ENCODE measurements at regions not wholly inside any gene's neighbourhood (a gene's known extent, or its start where the extent isn't known, plus 50 kb on each side); places are given as distances from the start of the nearest gene placed in this dataset.
"Not testable (repeated sequence)": the region's sequence is repeated elsewhere in the genome, so short reads cannot be mapped to it uniquely, and the experiment has no call there.

- DNase-seq, result not testable (repeated sequence)
These were observed 1716.9 kb downstream of the SI start for GRCh38 chr3:163361357-163361878.

DNA sequence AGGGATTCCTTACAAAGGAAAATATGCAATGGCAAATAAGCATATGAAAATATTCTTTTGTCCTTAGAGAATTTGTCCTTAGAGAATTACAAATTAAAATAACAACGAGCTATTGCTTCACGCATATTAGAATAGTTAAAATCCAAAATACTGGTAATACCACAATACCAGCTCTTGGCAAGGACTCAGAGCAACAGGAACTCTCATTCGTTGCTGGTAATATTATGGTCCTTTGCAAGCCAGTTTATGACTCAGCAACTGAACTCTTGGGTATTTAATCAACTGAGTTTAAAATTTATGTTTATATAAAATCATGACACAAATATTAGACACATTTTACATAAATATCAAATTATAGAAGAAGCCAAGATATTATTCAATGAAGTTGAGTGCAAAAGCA lies 1730.4 kb downstream of the SI start:
- no peak for DNase-seq

GRCh38 chr3:163335429-163335828 lies 1742.9 kb downstream of the SI start:
- no peak for DNase-seq

- DNase-seq, result no peak
These were observed 1749.6 kb downstream of the SI start for GRCh38 chr3:163328680-163329079.

GRCh38 chr3:163327086-163327485 lies 1751.2 kb downstream of the SI start:
- DNase-seq, result no peak

- DNase-seq, result no peak
These were observed 1762.5 kb downstream of the SI start for GRCh38 chr3:163315786-163316185.

DNA sequence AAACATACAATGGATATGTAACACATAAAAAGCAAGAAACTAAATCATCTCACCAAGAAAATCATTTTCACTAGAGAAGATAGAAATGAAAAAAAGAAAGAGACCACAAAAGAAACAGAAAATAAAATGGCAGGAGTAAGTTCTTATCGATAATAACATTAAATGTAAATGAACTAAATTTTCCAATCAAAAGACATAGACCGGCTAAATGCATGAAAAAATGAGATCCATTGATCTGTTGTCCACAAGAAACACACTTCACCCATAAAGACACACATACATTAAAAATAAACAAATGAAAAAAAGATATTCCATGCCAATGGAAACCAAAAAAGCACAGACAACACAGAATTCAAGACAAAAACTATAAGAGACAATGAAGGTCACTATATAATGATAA lies 1771.9 kb downstream of the SI start:
- DNase-seq, result no peak

- DNase-seq, result no peak
These were observed 1777.1 kb downstream of the OTOL1 start for GRCh38 chr3:163273694-163274093.

GRCh38 chr3:163266731-163267130 lies 1770.1 kb downstream of the OTOL1 start:
- no peak for DNase-seq

DNA sequence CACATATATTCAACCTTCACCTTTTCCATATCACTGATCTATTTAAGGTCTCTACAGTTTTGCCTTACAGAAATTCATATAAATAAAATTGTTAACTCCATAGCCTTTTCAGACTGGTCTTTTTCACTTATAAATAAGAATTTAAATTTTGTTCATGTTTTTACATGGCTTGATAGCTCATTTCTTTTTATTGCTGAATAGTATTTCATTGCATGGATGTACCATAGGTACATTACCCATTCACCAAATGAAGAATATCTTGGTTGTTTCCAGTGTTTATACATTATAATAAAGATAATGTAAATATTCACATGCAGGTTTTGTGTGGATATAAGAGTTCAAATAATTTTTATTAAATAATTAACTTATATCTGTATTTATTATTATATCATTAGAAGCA lies 1765.0 kb downstream of the OTOL1 start:
- no peak for DNase-seq

DNA sequence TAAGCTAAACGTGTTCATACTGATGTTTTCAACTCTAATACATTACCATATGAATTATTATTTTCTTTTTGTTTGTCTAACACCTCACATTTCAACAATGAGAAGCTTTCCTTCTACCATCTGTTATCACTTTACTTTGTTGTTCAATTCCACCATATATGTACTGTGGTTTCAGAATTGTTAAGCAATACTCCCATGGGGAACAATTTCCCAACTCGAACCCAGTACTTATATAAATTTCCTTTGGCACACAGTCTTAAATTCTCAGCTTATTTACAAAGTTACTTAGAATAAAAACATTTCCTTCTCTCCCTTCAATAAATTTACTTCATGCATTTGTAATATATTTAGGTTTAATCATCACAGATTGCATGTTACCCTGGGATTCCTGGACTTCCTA lies 1764.4 kb downstream of the OTOL1 start:
- no peak for DNase-seq

GRCh38 chr3:163218336-163218735 lies 1721.7 kb downstream of the OTOL1 start:
- no peak for DNase-seq

DNA sequence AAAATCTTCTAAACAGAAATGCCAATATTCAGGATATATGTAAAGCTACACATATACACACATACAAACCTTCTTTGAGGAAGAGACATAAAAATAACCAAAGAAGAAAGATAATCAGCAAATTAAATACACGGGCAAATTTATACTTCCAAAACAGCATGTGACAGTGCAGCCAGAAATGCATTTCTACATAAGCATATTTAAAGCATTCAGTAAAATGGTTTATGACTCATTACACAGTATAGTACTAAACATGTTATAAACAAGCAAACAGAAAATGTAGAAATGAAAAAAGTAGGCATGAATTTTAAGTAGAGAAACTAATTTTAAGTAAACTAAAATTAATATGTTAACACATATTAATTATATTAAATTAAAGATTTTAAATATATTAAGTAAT lies 1717.2 kb downstream of the OTOL1 start:
- DNase-seq, result no peak

DNA sequence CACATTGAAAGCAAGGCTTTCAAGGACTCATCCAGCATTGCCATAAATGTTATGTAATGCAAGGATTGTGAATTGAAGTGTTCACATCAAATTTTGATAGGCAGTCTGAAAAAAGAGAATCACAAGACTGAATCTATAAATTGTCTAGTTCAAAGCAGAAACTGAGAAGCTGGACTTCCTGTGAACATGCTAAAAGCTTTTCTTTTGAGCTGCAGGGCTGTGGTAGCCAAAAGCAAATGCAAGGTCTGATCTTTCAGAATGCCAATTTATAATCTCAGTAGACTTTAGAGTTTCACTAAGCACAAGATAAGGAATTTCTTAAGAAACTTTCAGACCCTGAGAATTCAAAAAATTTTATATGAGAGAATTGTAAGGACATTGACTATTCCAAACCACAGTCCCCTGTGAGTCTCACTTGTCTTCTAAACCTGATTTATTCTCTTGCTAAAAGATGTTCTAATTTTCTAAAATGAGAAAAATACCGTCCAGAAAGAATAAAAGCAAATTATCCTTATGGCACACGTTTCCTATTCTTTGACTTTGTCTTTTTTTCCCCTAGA lies 1700.3 kb downstream of the OTOL1 start:
- DNase-seq, result no peak

- DNase-seq, result no peak
These were observed 1699.6 kb downstream of the OTOL1 start for GRCh38 chr3:163196245-163196644.

GRCh38 chr3:163185721-163186350 lies 1689.2 kb downstream of the OTOL1 start:
- no peak for DNase-seq

- DNase-seq, result no peak
These were observed 1679.4 kb downstream of the OTOL1 start for GRCh38 chr3:163175970-163176369.

DNA sequence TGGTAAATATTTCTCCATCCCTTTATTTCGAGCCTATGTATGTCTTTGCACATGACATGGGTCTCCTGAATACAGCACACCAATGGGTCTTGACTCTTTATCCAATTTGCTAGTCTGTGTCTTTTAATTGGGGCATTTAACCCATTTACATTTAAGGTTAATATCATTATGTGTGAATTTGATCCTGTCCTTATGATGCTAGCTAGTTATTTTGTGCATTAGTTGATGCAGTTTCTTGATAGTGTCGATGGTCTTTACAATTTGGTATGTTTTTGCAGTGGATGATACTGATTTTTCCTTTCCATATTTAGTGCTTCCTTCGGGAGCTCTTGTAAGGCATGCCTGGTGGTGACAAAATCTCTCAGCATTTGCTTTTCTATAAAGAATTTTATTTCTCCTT lies 1675.9 kb downstream of the OTOL1 start:
- DNase-seq, result not testable (repeated sequence)

DNA sequence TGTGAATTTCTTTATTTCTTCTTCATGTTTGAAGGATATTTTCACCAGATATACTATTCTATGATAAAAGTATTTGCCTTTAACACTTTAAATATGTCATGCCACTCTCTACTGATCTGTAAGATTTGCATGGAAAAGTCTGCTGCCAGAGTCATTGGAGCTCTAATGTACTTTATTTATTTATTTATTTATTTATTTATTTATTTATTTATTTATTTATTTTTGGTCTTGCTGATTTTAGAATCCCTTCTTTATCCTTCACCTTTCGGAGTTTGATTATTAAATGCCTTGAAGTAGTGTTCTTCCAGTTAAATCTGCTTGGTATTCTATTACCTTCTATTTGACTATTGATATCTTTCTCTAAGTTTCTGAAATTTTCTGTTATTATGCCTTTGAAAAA lies 1669.6 kb downstream of the OTOL1 start:
- no peak for DNase-seq

DNA sequence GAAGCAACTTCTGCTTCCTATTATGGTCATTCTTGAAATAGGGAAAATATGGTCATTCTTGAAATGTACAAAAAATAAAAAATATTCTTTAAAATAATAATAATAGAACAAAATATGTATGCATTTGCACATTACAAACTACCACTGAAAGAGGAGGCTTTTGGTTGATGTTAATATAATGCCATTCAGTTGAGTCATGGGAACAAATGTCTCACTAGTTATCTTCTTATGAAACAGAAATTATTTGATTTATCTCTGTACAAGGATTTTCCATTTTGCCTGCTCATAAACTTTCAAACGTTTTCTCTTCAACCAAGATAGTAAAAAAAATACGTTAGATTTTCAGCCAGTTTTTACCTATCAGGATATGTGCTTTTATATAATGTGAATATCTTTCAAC lies 1662.7 kb downstream of the OTOL1 start:
- DNase-seq, result no peak

- DNase-seq, result no peak
These were observed 1643.0 kb downstream of the OTOL1 start for GRCh38 chr3:163139600-163139999.

DNA sequence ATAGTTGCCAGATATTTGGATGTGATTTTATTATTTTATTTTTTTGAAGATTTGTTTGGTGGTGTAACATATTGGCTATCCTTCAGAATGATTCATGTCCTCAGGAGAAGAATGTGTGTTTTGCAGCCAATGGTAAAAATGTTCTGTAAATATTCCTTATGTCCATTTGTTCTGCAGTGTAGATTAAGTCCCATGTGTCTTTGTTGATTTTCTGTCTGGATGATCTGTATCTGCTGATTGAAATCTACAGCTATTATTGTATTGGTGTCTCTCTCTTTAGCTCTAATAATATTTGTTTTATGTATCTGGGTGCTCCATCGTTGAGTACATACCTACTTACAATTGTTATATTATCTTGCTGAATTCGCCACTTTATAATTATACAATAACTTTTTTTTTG lies 1641.7 kb downstream of the OTOL1 start:
- no peak for DNase-seq

- no peak for DNase-seq
These were observed 1635.5 kb downstream of the OTOL1 start for GRCh38 chr3:163132111-163132510.

DNA sequence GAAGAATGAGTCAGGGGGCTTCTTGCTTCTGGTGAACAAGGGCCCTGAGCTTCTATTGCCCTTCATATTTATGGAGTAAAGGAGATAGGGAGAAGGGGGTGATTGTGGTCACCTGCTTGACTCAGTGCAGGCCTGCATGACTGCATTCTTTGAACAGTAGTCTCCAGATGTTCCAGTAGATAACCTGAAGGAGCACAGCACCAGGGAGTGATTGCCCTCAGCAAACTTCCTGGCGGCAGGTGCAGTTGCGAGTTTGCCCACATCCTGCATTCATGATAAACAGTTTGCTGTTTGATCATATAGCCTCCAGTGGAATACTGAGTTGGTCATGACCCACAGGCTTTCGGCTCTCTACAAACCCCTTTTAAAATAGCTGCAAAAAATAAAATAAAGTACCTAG lies 1632.7 kb downstream of the OTOL1 start:
- DNase-seq, result no peak

DNA sequence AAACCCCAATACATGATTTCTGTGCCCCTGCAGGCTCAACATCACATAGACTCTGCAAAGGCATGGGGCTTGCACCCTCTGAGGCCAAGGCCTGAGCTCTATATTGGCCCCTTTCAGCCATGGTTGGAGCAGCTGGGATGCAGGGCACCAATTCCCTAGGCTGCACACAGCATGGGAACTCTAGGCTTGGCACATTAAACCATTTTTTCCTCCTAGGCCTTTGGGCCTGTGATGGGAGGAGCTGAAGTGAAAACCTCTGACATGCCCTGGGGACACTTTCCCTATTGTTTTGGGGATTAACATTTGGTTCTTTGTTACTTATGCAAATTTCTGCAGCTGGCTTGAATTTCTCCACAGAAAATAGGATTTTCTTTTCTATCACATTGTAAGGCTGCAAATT lies 1629.5 kb downstream of the OTOL1 start:
- DNase-seq, result no peak
